GM23338 (cell line): ENCODE measurements at regions not wholly inside any gene's neighbourhood (a gene's known extent, or its start where the extent isn't known, plus 50 kb on each side); places are given as distances from the start of the nearest gene placed in this dataset.

Source experiments
- ATAC-seq: fragments of 200-7000 bp; cut with Tn5 transposase; 3 replicates; pipeline ENCODE4 v1.9.1; 2020
- DNase-seq: peaks from one replicate; pipeline ENCODE4 v3.0.0-alpha.2; 2015; ENCODE audit warnings: low spot score
- H2AFZ ChIP-seq: fragments of 200-600 bp; sonication (generic); 2 replicates; pipeline ENCODE4 v1.8.0; 2016; ENCODE audit warnings: antibody characterized with exemption, mild to moderate bottlenecking, moderate library complexity
- H3F3A ChIP-seq: fragments of 200-600 bp; sonication (generic); replicated peaks from 2 replicates; pipeline ENCODE4 v1.8.0; 2017; ENCODE audit warnings: antibody characterized with exemption, mixed run types, low read depth
- H3K27ac ChIP-seq: fragments of 200-600 bp; sonication (generic); 2 replicates; pipeline ENCODE4 v1.6.1; 2016; ENCODE audit warnings: low read depth
- H3K27me3 ChIP-seq: fragments of 200-600 bp; sonication (generic); 2 replicates; pipeline ENCODE4 v1.8.0; 2016; ENCODE audit warnings: mild to moderate bottlenecking, mixed run types, moderate library complexity; ENCODE audit not compliant: insufficient read depth
- H3K36me3 ChIP-seq: fragments of 200-600 bp; sonication (generic); 2 replicates; pipeline ENCODE4 v1.8.0; 2016; ENCODE audit warnings: mild to moderate bottlenecking; ENCODE audit not compliant: insufficient read depth
- H3K4me1 ChIP-seq: fragments of 200-600 bp; sonication (generic); 2 replicates; pipeline ENCODE4 v1.8.0; 2016; ENCODE audit warnings: mild to moderate bottlenecking, moderate library complexity; ENCODE audit not compliant: insufficient read depth
- H3K4me2 ChIP-seq: fragments of 200-600 bp; sonication (generic); 2 replicates; pipeline ENCODE4 v1.7.1; 2017; ENCODE audit warnings: mixed run types
- H3K4me3 ChIP-seq: fragments of 200-600 bp; sonication (generic); 2 replicates; pipeline ENCODE4 v1.6.1; 2016; ENCODE audit warnings: mixed run types
- H3K79me2 ChIP-seq: fragments of 200-600 bp; sonication (generic); replicated peaks from 2 replicates; pipeline ENCODE4 v1.8.0; 2017; ENCODE audit warnings: mild to moderate bottlenecking; ENCODE audit not compliant: insufficient read depth
- H3K9me2 ChIP-seq: fragments of 200-600 bp; sonication (generic); 2 replicates; pipeline ENCODE4 v1.8.0; 2017; ENCODE audit not compliant: insufficient read depth
- H4K20me1 ChIP-seq: fragments of 200-600 bp; sonication (generic); replicated peaks from 2 replicates; pipeline ENCODE4 v1.8.0; 2017; ENCODE audit warnings: mild to moderate bottlenecking; ENCODE audit not compliant: insufficient read depth
- H3K27ac Mint-ChIP-seq: 2 replicates; pipeline ENCODE4 v1.8.0; 2020; ENCODE audit warnings: inconsistent platforms, mild to moderate bottlenecking, moderate library complexity, mixed read lengths
- H3K27me3 Mint-ChIP-seq: 3 replicates; pipeline ENCODE4 v1.8.0; 2022; ENCODE audit warnings: low read depth, mild to moderate bottlenecking, moderate library complexity, mixed read lengths, inconsistent platforms; ENCODE audit not compliant: insufficient read depth, poor library complexity
- H3K36me3 Mint-ChIP-seq: 3 replicates; pipeline ENCODE4 v1.8.0; 2021; ENCODE audit warnings: low read depth, mild to moderate bottlenecking, inconsistent platforms, moderate library complexity, mixed read lengths
- H3K4me1 Mint-ChIP-seq: 3 replicates; pipeline ENCODE4 v1.8.0; 2020; ENCODE audit warnings: mild to moderate bottlenecking, inconsistent platforms, mixed read lengths
- H3K4me3 Mint-ChIP-seq: 3 replicates; pipeline ENCODE4 v1.8.0; 2021; ENCODE audit warnings: moderate library complexity, mild to moderate bottlenecking, inconsistent platforms, mixed read lengths
- H3K9me3 Mint-ChIP-seq: 3 replicates; pipeline ENCODE4 v1.8.0; 2020; ENCODE audit warnings: moderate library complexity, mild to moderate bottlenecking, inconsistent platforms, mixed read lengths
- CREB1 ChIP-seq: fragments of 250-450 bp; sonication (Bioruptor Pico); IDR thresholded peaks from 2 replicates; pipeline ENCODE4 v1.5.0; 2020; ENCODE audit warnings: low read depth, mild to moderate bottlenecking, moderate library complexity
- EZH2 ChIP-seq: fragments of 200-600 bp; sonication (generic); IDR thresholded peaks from one replicate; pipeline ENCODE4 v1.8.0; 2017; ENCODE audit warnings: antibody characterized with exemption, mild to moderate bottlenecking, low read depth; ENCODE audit not compliant: unreplicated experiment
- EZH2phosphoT487 ChIP-seq: fragments of 200-600 bp; sonication (generic); IDR thresholded peaks from one replicate; pipeline ENCODE4 v1.8.1; 2018; ENCODE audit warnings: antibody characterized with exemption; ENCODE audit not compliant: unreplicated experiment
- JUNB ChIP-seq: IDR thresholded peaks from one replicate; pipeline ENCODE4 v1.6.1; 2016; ENCODE audit warnings: antibody characterized with exemption; ENCODE audit not compliant: unreplicated experiment
- NANOG ChIP-seq: IDR thresholded peaks from 2 replicates; pipeline ENCODE4 v1.6.1; 2016; ENCODE audit warnings: antibody characterized with exemption, borderline replicate concordance
- POLR2AphosphoS5 ChIP-seq: IDR thresholded peaks from 2 replicates; pipeline ENCODE4 v1.6.1; 2016; ENCODE audit warnings: antibody characterized with exemption, low read depth
- STAT1 ChIP-seq: IDR thresholded peaks from one replicate; pipeline ENCODE4 v1.6.1; 2016; ENCODE audit warnings: antibody characterized with exemption; ENCODE audit not compliant: unreplicated experiment
- ZNF114 ChIP-seq: fragments of 250-450 bp; sonication (Bioruptor Pico); IDR thresholded peaks from 2 replicates; pipeline ENCODE4 v1.5.0; 2020; ENCODE audit warnings: mild to moderate bottlenecking, moderate library complexity
- ZNF331 ChIP-seq: fragments of 250-450 bp; sonication (Bioruptor Pico); IDR thresholded peaks from 2 replicates; pipeline ENCODE4 v1.5.0; 2020; ENCODE audit warnings: low read depth, mild to moderate bottlenecking, moderate library complexity
- TF ChIP-seq, protein P1 (sequence below): IDR thresholded peaks from 2 replicates; pipeline ENCODE4 v1.6.1; 2016; ENCODE audit warnings: antibody characterized with exemption
- TF ChIP-seq, protein P2 (sequence below): fragments of 250-450 bp; sonication (Bioruptor Pico); IDR thresholded peaks from 2 replicates; pipeline ENCODE4 v1.5.0; 2020; ENCODE audit warnings: mild to moderate bottlenecking, moderate library complexity
- TF ChIP-seq, protein P3 (sequence below), 2 experiments: fragments of 200-600 bp in 1 of 2; sonication (generic) in 1 of 2; conservative IDR thresholded peaks; 2 replicates each; pipeline versions ENCODE4 v1.5.1 to v1.6.1; 2016 to 2017; ENCODE audit warnings: antibody characterized with exemption in 2 of 2, low read depth in 2 of 2, mild to moderate bottlenecking in 2 of 2, moderate library complexity in 1 of 2
- TF ChIP-seq, protein P4 (sequence below): IDR thresholded peaks from one replicate; pipeline ENCODE4 v1.6.1; 2018; ENCODE audit warnings: antibody characterized with exemption; ENCODE audit not compliant: unreplicated experiment

DNA sequence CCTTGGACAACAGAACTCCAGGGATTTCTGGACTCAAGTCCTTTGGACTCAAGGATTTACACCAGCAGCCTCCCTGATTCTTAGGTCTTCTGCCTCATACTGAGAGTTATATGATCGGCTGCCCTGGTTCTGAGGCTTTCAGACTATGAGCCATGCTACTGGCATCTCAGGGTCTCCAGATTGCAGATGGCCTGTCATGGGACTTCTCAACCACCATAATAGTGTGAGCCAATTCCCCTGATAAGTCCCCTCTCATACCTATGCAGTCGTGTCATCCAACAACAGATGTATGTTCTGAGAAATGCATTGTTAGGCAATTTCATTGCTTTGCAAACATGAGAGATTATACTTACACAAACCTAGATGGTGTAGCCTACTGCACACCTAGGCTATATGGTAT lies 61.4 kb upstream of the MSTN start:
- no peak for DNase-seq
- Histone ChIP-seq H3K27ac (no peak overlapping the region), H3K9me2 (no peaks in the 10 kb centered on the region), H3K27me3 (no peaks in the 10 kb centered on the region), H3K4me2 (no peak overlapping the region), H3K4me3 (no peak overlapping the region), H3K79me2 (no peaks in the 10 kb centered on the region), H4K20me1 (no peaks in the 10 kb centered on the region), H3K36me3 (no peaks in the 10 kb centered on the region), H3F3A (no peaks in the 10 kb centered on the region), H2AFZ (no peak overlapping the region), H3K4me1 (peaks cover 11% of the 10 kb centered on the region)
- Mint-ChIP-seq H3K4me1 (peaks cover 19% of the 10 kb centered on the region), H3K4me3 (no peak overlapping the region), H3K27ac (no peak overlapping the region), H3K36me3 (no peaks in the 10 kb centered on the region), H3K27me3 (peaks cover 4% of the 10 kb centered on the region), H3K9me3 (no peaks in the 10 kb centered on the region)
- no peak for TF ChIP-seq ZNF114 (CRISPR knock-in tag)
- TF ChIP-seq JUNB: no peak
- no peak for TF ChIP-seq EZH2phosphoT487
- TF ChIP-seq EZH2: no peak
- TF ChIP-seq, protein P1, sequence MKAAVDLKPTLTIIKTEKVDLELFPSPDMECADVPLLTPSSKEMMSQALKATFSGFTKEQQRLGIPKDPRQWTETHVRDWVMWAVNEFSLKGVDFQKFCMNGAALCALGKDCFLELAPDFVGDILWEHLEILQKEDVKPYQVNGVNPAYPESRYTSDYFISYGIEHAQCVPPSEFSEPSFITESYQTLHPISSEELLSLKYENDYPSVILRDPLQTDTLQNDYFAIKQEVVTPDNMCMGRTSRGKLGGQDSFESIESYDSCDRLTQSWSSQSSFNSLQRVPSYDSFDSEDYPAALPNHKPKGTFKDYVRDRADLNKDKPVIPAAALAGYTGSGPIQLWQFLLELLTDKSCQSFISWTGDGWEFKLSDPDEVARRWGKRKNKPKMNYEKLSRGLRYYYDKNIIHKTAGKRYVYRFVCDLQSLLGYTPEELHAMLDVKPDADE: no peak
- TF ChIP-seq STAT1: no peak
- TF ChIP-seq, protein P2, sequence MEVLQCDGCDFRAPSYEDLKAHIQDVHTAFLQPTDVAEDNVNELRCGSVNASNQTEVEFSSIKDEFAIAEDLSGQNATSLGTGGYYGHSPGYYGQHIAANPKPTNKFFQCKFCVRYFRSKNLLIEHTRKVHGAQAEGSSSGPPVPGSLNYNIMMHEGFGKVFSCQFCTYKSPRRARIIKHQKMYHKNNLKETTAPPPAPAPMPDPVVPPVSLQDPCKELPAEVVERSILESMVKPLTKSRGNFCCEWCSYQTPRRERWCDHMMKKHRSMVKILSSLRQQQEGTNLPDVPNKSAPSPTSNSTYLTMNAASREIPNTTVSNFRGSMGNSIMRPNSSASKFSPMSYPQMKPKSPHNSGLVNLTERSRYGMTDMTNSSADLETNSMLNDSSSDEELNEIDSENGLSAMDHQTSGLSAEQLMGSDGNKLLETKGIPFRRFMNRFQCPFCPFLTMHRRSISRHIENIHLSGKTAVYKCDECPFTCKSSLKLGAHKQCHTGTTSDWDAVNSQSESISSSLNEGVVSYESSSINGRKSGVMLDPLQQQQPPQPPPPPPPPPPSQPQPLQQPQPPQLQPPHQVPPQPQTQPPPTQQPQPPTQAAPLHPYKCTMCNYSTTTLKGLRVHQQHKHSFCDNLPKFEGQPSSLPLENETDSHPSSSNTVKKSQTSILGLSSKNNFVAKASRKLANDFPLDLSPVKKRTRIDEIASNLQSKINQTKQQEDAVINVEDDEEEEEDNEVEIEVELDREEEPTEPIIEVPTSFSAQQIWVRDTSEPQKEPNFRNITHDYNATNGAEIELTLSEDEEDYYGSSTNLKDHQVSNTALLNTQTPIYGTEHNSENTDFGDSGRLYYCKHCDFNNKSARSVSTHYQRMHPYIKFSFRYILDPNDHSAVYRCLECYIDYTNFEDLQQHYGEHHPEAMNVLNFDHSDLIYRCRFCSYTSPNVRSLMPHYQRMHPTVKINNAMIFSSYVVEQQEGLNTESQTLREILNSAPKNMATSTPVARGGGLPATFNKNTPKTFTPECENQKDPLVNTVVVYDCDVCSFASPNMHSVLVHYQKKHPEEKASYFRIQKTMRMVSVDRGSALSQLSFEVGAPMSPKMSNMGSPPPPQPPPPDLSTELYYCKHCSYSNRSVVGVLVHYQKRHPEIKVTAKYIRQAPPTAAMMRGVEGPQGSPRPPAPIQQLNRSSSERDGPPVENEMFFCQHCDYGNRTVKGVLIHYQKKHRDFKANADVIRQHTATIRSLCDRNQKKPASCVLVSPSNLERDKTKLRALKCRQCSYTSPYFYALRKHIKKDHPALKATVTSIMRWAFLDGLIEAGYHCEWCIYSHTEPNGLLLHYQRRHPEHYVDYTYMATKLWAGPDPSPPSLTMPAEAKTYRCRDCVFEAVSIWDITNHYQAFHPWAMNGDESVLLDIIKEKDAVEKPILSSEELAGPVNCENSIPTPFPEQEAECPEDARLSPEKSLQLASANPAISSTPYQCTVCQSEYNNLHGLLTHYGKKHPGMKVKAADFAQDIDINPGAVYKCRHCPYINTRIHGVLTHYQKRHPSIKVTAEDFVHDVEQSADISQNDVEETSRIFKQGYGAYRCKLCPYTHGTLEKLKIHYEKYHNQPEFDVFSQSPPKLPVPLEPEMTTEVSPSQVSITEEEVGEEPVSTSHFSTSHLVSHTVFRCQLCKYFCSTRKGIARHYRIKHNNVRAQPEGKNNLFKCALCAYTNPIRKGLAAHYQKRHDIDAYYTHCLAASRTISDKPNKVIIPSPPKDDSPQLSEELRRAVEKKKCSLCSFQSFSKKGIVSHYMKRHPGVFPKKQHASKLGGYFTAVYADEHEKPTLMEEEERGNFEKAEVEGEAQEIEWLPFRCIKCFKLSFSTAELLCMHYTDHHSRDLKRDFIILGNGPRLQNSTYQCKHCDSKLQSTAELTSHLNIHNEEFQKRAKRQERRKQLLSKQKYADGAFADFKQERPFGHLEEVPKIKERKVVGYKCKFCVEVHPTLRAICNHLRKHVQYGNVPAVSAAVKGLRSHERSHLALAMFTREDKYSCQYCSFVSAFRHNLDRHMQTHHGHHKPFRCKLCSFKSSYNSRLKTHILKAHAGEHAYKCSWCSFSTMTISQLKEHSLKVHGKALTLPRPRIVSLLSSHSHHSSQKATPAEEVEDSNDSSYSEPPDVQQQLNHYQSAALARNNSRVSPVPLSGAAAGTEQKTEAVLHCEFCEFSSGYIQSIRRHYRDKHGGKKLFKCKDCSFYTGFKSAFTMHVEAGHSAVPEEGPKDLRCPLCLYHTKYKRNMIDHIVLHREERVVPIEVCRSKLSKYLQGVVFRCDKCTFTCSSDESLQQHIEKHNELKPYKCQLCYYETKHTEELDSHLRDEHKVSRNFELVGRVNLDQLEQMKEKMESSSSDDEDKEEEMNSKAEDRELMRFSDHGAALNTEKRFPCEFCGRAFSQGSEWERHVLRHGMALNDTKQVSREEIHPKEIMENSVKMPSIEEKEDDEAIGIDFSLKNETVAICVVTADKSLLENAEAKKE (CRISPR knock-in tag): no peak
- no peak for TF ChIP-seq NANOG
- TF ChIP-seq, protein P3, sequence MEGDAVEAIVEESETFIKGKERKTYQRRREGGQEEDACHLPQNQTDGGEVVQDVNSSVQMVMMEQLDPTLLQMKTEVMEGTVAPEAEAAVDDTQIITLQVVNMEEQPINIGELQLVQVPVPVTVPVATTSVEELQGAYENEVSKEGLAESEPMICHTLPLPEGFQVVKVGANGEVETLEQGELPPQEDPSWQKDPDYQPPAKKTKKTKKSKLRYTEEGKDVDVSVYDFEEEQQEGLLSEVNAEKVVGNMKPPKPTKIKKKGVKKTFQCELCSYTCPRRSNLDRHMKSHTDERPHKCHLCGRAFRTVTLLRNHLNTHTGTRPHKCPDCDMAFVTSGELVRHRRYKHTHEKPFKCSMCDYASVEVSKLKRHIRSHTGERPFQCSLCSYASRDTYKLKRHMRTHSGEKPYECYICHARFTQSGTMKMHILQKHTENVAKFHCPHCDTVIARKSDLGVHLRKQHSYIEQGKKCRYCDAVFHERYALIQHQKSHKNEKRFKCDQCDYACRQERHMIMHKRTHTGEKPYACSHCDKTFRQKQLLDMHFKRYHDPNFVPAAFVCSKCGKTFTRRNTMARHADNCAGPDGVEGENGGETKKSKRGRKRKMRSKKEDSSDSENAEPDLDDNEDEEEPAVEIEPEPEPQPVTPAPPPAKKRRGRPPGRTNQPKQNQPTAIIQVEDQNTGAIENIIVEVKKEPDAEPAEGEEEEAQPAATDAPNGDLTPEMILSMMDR (conservative IDR thresholded peaks at IDR 0.05; ENCODE audit: low read depth in 2 of 2): no peak
- TF ChIP-seq CREB1: no peak
- no peak for TF ChIP-seq ZNF331 (CRISPR knock-in tag)
- TF ChIP-seq, protein P4, sequence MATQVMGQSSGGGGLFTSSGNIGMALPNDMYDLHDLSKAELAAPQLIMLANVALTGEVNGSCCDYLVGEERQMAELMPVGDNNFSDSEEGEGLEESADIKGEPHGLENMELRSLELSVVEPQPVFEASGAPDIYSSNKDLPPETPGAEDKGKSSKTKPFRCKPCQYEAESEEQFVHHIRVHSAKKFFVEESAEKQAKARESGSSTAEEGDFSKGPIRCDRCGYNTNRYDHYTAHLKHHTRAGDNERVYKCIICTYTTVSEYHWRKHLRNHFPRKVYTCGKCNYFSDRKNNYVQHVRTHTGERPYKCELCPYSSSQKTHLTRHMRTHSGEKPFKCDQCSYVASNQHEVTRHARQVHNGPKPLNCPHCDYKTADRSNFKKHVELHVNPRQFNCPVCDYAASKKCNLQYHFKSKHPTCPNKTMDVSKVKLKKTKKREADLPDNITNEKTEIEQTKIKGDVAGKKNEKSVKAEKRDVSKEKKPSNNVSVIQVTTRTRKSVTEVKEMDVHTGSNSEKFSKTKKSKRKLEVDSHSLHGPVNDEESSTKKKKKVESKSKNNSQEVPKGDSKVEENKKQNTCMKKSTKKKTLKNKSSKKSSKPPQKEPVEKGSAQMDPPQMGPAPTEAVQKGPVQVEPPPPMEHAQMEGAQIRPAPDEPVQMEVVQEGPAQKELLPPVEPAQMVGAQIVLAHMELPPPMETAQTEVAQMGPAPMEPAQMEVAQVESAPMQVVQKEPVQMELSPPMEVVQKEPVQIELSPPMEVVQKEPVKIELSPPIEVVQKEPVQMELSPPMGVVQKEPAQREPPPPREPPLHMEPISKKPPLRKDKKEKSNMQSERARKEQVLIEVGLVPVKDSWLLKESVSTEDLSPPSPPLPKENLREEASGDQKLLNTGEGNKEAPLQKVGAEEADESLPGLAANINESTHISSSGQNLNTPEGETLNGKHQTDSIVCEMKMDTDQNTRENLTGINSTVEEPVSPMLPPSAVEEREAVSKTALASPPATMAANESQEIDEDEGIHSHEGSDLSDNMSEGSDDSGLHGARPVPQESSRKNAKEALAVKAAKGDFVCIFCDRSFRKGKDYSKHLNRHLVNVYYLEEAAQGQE: no peak
- TF ChIP-seq POLR2AphosphoS5: no peak
- ATAC-seq: no peak
